ENCODE measurements at regions not wholly inside any gene's neighbourhood (a gene's known extent, or its start where the extent isn't known, plus 50 kb on each side); places are given as distances from the start of the nearest gene placed in this dataset.
"Not testable (repeated sequence)": the region's sequence is repeated elsewhere in the genome, so short reads cannot be mapped to it uniquely, and the experiment has no call there.

DNA sequence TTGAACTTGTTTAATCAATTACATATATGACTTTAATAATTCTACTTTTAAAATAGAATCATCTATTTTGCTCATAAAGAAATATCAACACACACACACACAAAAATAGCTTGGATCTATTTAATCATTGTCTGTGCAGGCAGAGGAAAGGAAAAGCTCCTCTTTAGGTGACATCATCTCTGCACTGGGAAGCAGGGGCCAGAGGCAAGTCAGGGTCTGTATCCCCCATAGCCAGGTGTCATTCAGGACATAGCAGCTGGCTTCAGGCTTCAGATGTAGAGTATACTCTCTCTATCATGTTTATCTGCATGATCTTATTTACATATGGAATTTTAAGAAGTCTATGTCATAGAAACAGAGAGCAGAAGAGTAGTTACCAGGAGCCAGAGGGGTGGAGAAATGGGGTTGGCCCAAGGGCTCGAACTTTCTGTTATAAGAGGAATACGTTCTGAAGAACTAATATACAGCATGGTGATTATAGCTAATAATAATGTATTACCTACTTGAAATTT lies 110.4 kb upstream of the LDB2 start:
- DNase-seq (ENCODE audit: low spot score): no peak

- DNase-seq (ENCODE audit: low spot score): not testable (repeated sequence)
Observed at GRCh38 chr4:17003606-17004392, 105.4 kb upstream of the LDB2 start.

DNA sequence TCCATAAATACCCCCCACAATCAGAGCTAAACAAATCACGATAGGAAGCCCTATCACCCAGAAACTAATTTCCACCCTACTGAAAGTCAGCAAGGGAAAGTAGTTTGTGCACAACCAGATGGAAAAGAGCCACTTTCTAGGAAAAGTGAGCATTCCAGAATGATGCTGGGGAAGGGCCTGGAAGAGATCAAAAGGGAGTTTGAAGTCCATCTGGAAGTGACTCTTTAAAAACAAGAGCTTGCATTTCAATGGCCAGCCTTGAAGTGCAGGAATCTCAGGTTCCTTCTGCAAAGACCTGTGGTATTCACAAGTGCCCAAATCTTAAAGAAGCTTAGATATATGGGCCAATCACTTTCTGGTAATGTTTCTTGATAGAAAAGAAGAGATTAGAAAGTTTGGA lies 97.0 kb upstream of the LDB2 start:
- DNase-seq (ENCODE audit: low spot score): no peak

DNA sequence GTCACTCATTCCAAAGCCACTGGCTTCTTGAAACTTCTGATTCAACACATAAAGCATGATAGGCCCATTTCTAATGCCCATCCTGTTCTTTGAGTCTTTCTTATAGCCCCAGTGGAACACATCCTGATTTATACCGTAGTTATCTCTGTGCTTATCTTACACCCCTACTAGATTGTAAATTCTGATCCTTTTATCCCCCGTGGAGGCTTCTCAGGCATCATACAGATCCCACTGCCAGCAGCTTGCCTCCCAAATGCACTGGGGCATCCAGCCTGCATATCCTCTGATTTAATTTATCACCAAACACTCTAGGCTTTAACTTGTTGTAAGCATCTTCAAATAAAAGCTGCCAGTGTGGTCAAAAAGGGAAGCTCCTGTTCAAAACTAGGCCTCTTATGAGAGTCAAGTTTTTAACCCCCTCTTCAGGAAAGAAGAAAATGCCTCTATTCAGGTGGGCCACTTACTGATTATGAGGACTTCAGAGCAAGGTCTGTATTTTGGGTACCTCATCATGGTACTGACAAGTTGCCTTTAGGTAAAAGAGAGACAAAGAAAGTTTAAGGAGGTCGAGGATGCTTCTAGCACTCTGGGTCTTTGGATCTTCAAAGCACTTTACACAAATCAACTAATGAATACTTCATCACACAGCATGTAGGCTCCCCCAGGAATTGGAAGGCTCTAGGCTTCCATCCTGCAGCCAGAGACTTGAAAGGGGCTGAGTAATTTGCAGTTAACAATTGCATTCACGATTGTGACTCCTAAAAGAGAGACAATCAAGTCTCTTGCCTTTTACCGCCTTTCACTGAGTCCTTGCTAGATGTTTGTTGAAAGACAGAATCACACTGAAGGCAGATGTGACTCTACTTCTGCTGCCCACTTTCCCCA lies 95.8 kb upstream of the LDB2 start:
- DNase-seq (ENCODE audit: low spot score): no peak

- no peak for DNase-seq (ENCODE audit: low spot score)
Observed at GRCh38 chr4:16992566-16993225, 94.3 kb upstream of the LDB2 start.

- no peak for DNase-seq (ENCODE audit: low spot score)
Observed at GRCh38 chr4:16991450-16991849, 93.0 kb upstream of the LDB2 start.

- no peak for DNase-seq (ENCODE audit: low spot score)
Observed at GRCh38 chr4:16989371-16989770, 90.9 kb upstream of the LDB2 start.

GRCh38 chr4:16988814-16989213 lies 90.4 kb upstream of the LDB2 start:
- DNase-seq (ENCODE audit: low spot score): no peak

DNA sequence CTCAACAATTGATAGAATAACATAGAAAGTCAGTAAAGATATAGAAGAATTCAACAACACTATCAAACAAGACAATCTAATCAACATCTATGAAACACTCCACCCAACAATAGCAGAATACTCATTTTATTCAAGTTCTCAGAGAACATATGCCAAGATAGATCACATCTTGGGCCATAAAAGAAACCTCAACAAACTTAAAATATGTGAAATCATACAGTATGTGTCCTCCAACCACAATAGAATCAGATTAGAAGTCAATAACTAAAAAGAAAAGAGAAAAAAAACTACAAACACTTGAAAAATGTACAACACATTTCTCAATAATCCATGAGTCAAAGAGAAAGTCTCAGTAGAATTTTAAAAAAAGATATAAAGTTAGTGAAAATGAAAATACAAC lies 78.6 kb upstream of the LDB2 start:
- no peak for DNase-seq (ENCODE audit: low spot score)

- no peak for DNase-seq (ENCODE audit: low spot score)
Observed at GRCh38 chr4:16969696-16970135, 71.3 kb upstream of the LDB2 start.

GRCh38 chr4:16967722-16968121 lies 69.3 kb upstream of the LDB2 start:
- DNase-seq (ENCODE audit: low spot score): no peak

DNA sequence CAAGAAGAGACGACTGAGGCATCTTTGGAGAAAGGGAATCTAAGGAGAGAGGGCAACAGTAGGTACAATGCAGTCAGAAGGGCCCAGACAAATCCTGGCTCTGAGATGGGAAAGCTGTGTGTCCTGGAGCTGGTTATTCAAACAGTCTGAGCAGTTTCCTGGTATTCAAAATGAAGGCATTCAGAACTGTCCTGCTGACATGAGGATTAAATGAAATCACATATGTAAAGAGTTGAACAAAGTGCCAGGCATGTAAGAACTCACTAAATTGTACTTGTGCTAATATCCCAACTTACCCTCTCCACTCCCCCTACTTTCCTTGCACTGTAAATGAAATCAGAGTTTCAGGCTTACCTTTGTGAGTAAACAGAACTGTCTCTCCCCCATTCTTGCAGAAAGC lies 60.9 kb upstream of the LDB2 start:
- DNase-seq (ENCODE audit: low spot score): no peak

- no peak for DNase-seq (ENCODE audit: low spot score)
Observed at GRCh38 chr4:16952896-16953630, 54.6 kb upstream of the LDB2 start.

GRCh38 chr4:16952462-16952871 lies 54.0 kb upstream of the LDB2 start:
- DNase-seq (ENCODE audit: low spot score): no peak

Measured in SW480 (cell line).